RKO (cell line): ENCODE measurements at regions not wholly inside any gene's neighbourhood (a gene's known extent, or its start where the extent isn't known, plus 50 kb on each side); places are given as distances from the start of the nearest gene placed in this dataset.
A peak's percentile ranks its signal among the peaks of the same experiment; 100 is the strongest.
"Not testable (repeated sequence)": the region's sequence is repeated elsewhere in the genome, so short reads cannot be mapped to it uniquely, and the experiment has no call there.

ENCODE experiments used
- DNase-seq: peaks from one replicate; pipeline ENCODE4 v3.0.0-alpha.2; 2016; ENCODE audit warnings: low spot score

- DNase-seq = no peak
Measured at GRCh38 chr6:9702914-9703313, 712.0 kb downstream of the TFAP2A start.

GRCh38 chr6:9699888-9700287, 715.0 kb downstream of the TFAP2A start:
- DNase-seq = no peak

GRCh38 chr6:9697263-9697931, 717.5 kb downstream of the TFAP2A start:
- DNase-seq = no peak

GRCh38 chr6:9690388-9690787, 724.5 kb downstream of the TFAP2A start:
- DNase-seq = no peak

GRCh38 chr6:9680727-9681126, 734.1 kb downstream of the TFAP2A start:
- DNase-seq = not testable (repeated sequence)

- no peak for DNase-seq
Measured at GRCh38 chr6:9675122-9675521, 739.8 kb downstream of the TFAP2A start.

- DNase-seq = no peak
Measured at GRCh38 chr6:9659848-9660247, 755.0 kb downstream of the TFAP2A start.

GRCh38 chr6:9657994-9658393, 756.9 kb downstream of the TFAP2A start:
- no peak for DNase-seq

- no peak for DNase-seq
Measured at GRCh38 chr6:9647599-9647998, 767.3 kb downstream of the TFAP2A start.

GRCh38 chr6:9647071-9647445, 767.8 kb downstream of the TFAP2A start:
- DNase-seq = no peak

- no peak for DNase-seq
Measured at GRCh38 chr6:9646342-9647070, 768.4 kb downstream of the TFAP2A start.

GRCh38 chr6:9638861-9639260, 776.0 kb downstream of the TFAP2A start:
- DNase-seq = no peak

GRCh38 chr6:9634776-9635175, 780.1 kb downstream of the TFAP2A start:
- no peak for DNase-seq

- DNase-seq = no peak
Measured at GRCh38 chr6:9632026-9632425, 782.8 kb downstream of the TFAP2A start.

- DNase-seq = no peak
Measured at GRCh38 chr6:9628819-9629218, 786.1 kb downstream of the TFAP2A start.

GRCh38 chr6:9627916-9628315, 787.0 kb downstream of the TFAP2A start:
- no peak for DNase-seq

- no peak for DNase-seq
Measured at GRCh38 chr6:9623985-9624384, 790.9 kb downstream of the TFAP2A start.

- no peak for DNase-seq
Measured at GRCh38 chr6:9623228-9623832, 791.5 kb downstream of the TFAP2A start.

GRCh38 chr6:9621276-9621675, 793.6 kb downstream of the TFAP2A start:
- DNase-seq = no peak

- DNase-seq = no peak
Measured at GRCh38 chr6:9620687-9621086, 794.2 kb downstream of the TFAP2A start.

GRCh38 chr6:9620263-9620662, 794.6 kb downstream of the TFAP2A start:
- no peak for DNase-seq

GRCh38 chr6:9614778-9615177, 800.1 kb downstream of the TFAP2A start:
- DNase-seq = no peak

- peak; percentile 3 for DNase-seq
Measured at GRCh38 chr6:9612489-9612888, 802.4 kb downstream of the TFAP2A start.
